ENCODE measurements at regions not wholly inside any gene's neighbourhood (a gene's known extent, or its start where the extent isn't known, plus 50 kb on each side); places are given as distances from the start of the nearest gene placed in this dataset.

DNA sequence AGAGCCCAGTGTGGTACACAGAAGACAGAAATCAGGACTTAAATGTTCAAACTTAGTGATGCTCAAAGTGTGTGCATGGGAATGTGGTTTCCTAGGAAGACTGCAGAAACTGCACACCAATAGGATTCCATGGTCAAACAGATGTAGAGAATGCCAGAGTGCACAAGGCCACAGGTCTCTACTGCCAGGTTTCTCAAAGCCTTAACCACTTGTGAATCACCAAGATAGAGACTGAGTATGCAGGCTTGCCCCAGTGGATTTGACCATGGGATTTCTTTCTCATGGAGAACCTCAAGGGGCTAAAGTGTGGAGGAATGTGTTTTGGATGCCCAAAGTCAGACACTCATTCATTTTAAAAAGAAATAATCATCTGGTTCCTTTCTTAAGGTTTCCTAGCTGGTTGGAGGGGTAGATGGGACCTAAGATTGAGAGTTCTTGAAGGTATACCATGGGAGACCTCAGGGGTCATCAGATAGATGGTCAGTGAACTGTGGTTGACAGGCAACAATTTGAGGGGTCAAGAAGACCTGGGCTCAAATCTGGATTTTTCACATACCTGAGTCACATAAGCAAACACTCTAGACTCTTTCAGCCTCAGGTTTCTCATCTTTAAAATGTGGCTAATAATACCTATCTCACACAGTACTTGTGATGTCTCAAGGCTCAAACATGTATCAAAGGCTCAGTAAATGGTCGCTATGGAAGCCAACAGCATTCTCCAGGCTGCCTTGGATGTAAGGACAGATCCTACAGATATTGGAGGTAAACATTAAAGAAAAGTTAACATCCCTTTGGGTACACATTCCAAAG lies 81.1 kb downstream of the BOD1 start:
- no peaks in the 10 kb centered on the region for H3K9me3 ChIP-seq
- no peaks in the 10 kb centered on the region for H3K4me1 ChIP-seq
- no peaks in the 10 kb centered on the region for H3K36me3 ChIP-seq (ENCODE audit: low read depth, missing control alignments)
- DNase-seq: no peak
- no peaks in the 10 kb centered on the region for H3K27me3 ChIP-seq
- 94 to 97% methylated on average over 1 of the region's 1 CpG for WGBS, 2 donors
- no peak for TF ChIP-seq POLR2A (IDR thresholded peaks at IDR 0.05)
- TF ChIP-seq, protein P1, sequence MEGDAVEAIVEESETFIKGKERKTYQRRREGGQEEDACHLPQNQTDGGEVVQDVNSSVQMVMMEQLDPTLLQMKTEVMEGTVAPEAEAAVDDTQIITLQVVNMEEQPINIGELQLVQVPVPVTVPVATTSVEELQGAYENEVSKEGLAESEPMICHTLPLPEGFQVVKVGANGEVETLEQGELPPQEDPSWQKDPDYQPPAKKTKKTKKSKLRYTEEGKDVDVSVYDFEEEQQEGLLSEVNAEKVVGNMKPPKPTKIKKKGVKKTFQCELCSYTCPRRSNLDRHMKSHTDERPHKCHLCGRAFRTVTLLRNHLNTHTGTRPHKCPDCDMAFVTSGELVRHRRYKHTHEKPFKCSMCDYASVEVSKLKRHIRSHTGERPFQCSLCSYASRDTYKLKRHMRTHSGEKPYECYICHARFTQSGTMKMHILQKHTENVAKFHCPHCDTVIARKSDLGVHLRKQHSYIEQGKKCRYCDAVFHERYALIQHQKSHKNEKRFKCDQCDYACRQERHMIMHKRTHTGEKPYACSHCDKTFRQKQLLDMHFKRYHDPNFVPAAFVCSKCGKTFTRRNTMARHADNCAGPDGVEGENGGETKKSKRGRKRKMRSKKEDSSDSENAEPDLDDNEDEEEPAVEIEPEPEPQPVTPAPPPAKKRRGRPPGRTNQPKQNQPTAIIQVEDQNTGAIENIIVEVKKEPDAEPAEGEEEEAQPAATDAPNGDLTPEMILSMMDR (IDR thresholded peaks at IDR 0.05): no peak
- no peak overlapping the region for H3K27ac ChIP-seq
- no peak overlapping the region for H3K4me3 ChIP-seq
- intact Hi-C loops (cut with DNase I; ENCODE audit: low total_unique reads): no loop called here

- H3K4me1 ChIP-seq: no peaks in the 10 kb centered on the region
- no peak for TF ChIP-seq POLR2A (IDR thresholded peaks at IDR 0.05)
- TF ChIP-seq, protein P1 (IDR thresholded peaks at IDR 0.05): no peak
- intact Hi-C loops (cut with DNase I; ENCODE audit: low total_unique reads): no loop called here
Measured at GRCh38 chr5:173534664-173535063, 81.8 kb downstream of the BOD1 start.

GRCh38 chr5:173534031-173534430 lies 82.4 kb downstream of the BOD1 start:
- intact Hi-C loops (cut with DNase I; ENCODE audit: low total_unique reads): no loop called here
- no peak for DNase-seq
- Histone ChIP-seq H3K4me3 (no peak overlapping the region), H3K27me3 (no peaks in the 10 kb centered on the region), H3K9me3 (no peaks in the 10 kb centered on the region), H3K27ac (no peak overlapping the region), H3K4me1 (no peaks in the 10 kb centered on the region), H3K36me3 (ENCODE audit: low read depth, missing control alignments) (no peaks in the 10 kb centered on the region)
- TF ChIP-seq POLR2A (IDR thresholded peaks at IDR 0.05): no peak
- TF ChIP-seq, protein P1 (IDR thresholded peaks at IDR 0.05): no peak
- WGBS, 2 donors: 0 to 55% methylated on average over 1 of the region's 1 CpG

More at GRCh38 chr5:173534664-173535063, 81.8 kb downstream of the BOD1 start:
- WGBS, 2 donors: 40 to 69% methylated on average over 2 of the region's 2 CpGs
- no peaks in the 10 kb centered on the region for H3K27me3 ChIP-seq
- H3K4me3 ChIP-seq: no peak overlapping the region
- no peaks in the 10 kb centered on the region for H3K9me3 ChIP-seq
- no peak overlapping the region for H3K27ac ChIP-seq
- no peak for DNase-seq
- H3K36me3 ChIP-seq (ENCODE audit: low read depth, missing control alignments): no peaks in the 10 kb centered on the region

GRCh38 chr5:173532689-173533250 lies 83.7 kb downstream of the BOD1 start:
- Histone ChIP-seq H3K4me3 (no peak overlapping the region), H3K4me1 (no peaks in the 10 kb centered on the region), H3K9me3 (no peaks in the 10 kb centered on the region), H3K27me3 (no peaks in the 10 kb centered on the region), H3K27ac (no peak overlapping the region), H3K36me3 (ENCODE audit: low read depth, missing control alignments) (no peaks in the 10 kb centered on the region)
- TF ChIP-seq, protein P1 (IDR thresholded peaks at IDR 0.05): no peak
- TF ChIP-seq POLR2A (IDR thresholded peaks at IDR 0.05): no peak
- 78 to 85% methylated on average over 6 of the region's 6 CpGs for WGBS, 2 donors
- no peak for DNase-seq
- intact Hi-C loops (cut with DNase I; ENCODE audit: low total_unique reads): no loop called here
